GM12872 (cell line): ENCODE measurements at regions not wholly inside any gene's neighbourhood (a gene's known extent, or its start where the extent isn't known, plus 50 kb on each side); places are given as distances from the start of the nearest gene placed in this dataset.

Experiments used
- CTCF ChIP-seq: IDR thresholded peaks from 3 replicates; pipeline ENCODE4 v1.5.1; 2011; ENCODE audit warnings: low read depth, mild to moderate bottlenecking, low read length, moderate library complexity; ENCODE audit not compliant: insufficient read depth

GRCh38 chr12:90398285-90398836, 556.6 kb downstream of the CCER1 start:
- TF ChIP-seq CTCF: no peak

GRCh38 chr12:90396556-90396955, 558.4 kb downstream of the CCER1 start:
- no peak for TF ChIP-seq CTCF

- TF ChIP-seq CTCF: no peak
Measured at GRCh38 chr12:90393652-90394051, 561.3 kb downstream of the CCER1 start.

GRCh38 chr12:90393089-90393488, 561.9 kb downstream of the CCER1 start:
- TF ChIP-seq CTCF: no peak

GRCh38 chr12:90390947-90391346, 564.0 kb downstream of the CCER1 start:
- TF ChIP-seq CTCF: no peak

- no peak for TF ChIP-seq CTCF
Measured at GRCh38 chr12:90368081-90368480, 586.9 kb downstream of the CCER1 start.

GRCh38 chr12:90366286-90366685, 588.7 kb downstream of the CCER1 start:
- no peak for TF ChIP-seq CTCF
